RWPE1 (cell line): ENCODE measurements at regions not wholly inside any gene's neighbourhood (a gene's known extent, or its start where the extent isn't known, plus 50 kb on each side); places are given as distances from the start of the nearest gene placed in this dataset.

ENCODE experiments used
- CTCF ChIA-PET: fragments of 350-600 bp; sonication (Branson Sonifier 250); formaldehyde crosslinking; extraction: SDS; loops from one replicate; lab custom pipeline; 2021; lab: Yijun Ruan, JAX
- POLR2A ChIA-PET: fragments of 400-600 bp; formaldehyde crosslinking; extraction: SDS; loops from one replicate; lab custom pipeline; 2020; ENCODE audit warnings: antibody characterized with exemption; ENCODE audit not compliant: low non-redundant PET; lab: Yijun Ruan, JAX
- DNase-seq: peaks from one replicate; pipeline ENCODE4 v3.0.0; 2012; ENCODE audit warnings: low spot score
- H3K27ac ChIP-seq: fragments of 450-650 bp; 2 replicates; pipeline ENCODE4 v1.5.1; 2017
- TF ChIP-seq, protein P1 (sequence below): fragments of 450-650 bp; conservative IDR thresholded peaks from 2 replicates; pipeline ENCODE4 v1.5.1; 2017; ENCODE audit warnings: low read depth, mild to moderate bottlenecking

DNA sequence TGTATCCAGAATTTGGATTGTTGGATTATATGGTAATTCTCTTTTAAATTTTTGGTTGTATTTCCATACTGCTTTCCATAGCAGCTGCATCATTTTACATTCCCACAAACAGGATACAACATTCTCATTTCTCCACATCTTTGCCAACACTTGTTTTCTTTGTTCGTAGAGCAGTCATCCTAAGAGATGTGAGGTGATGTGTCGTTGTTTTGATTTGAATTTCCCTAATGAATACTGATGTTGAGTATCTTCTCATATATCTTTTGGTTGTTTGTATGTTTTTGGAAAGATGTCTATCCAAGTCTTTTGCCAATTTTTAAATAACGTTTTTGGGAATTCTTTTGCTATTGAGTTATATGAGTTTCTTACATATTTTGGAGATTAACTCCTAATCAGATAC, 93.6 kb downstream of the GMNC start:
- CTCF ChIA-PET, result no interaction called here

DNA sequence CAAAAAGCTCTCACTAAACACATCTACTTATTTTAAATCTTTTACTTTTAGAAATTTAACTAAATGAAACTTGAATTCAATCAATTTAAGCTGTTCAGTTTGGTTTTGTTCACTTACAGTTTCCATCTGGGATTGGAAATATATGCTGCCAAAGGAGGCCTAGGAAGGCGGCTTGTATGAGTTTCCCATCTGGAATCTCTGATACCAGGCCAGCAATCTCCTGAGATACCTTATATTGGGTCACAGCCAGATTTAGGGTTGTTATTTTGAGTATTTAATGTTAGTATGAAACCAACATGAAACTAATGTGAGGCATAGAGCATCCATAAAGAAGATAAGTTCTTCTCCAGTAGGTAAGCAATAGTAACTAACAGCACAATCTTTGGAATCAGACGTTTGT, 94.6 kb downstream of the GMNC start:
- TF ChIP-seq, protein P1, sequence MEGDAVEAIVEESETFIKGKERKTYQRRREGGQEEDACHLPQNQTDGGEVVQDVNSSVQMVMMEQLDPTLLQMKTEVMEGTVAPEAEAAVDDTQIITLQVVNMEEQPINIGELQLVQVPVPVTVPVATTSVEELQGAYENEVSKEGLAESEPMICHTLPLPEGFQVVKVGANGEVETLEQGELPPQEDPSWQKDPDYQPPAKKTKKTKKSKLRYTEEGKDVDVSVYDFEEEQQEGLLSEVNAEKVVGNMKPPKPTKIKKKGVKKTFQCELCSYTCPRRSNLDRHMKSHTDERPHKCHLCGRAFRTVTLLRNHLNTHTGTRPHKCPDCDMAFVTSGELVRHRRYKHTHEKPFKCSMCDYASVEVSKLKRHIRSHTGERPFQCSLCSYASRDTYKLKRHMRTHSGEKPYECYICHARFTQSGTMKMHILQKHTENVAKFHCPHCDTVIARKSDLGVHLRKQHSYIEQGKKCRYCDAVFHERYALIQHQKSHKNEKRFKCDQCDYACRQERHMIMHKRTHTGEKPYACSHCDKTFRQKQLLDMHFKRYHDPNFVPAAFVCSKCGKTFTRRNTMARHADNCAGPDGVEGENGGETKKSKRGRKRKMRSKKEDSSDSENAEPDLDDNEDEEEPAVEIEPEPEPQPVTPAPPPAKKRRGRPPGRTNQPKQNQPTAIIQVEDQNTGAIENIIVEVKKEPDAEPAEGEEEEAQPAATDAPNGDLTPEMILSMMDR, result no peak
- CTCF ChIA-PET, result no interaction called here
- POLR2A ChIA-PET, result no interaction called here
- no peak overlapping the region for H3K27ac ChIP-seq
- DNase-seq, result no peak

More for the DNA sequence above, 93.6 kb downstream of the GMNC start:
- POLR2A ChIA-PET, result no interaction called here
- TF ChIP-seq, protein P1, result no peak
- DNase-seq, result no peak
- no peak overlapping the region for H3K27ac ChIP-seq

DNA sequence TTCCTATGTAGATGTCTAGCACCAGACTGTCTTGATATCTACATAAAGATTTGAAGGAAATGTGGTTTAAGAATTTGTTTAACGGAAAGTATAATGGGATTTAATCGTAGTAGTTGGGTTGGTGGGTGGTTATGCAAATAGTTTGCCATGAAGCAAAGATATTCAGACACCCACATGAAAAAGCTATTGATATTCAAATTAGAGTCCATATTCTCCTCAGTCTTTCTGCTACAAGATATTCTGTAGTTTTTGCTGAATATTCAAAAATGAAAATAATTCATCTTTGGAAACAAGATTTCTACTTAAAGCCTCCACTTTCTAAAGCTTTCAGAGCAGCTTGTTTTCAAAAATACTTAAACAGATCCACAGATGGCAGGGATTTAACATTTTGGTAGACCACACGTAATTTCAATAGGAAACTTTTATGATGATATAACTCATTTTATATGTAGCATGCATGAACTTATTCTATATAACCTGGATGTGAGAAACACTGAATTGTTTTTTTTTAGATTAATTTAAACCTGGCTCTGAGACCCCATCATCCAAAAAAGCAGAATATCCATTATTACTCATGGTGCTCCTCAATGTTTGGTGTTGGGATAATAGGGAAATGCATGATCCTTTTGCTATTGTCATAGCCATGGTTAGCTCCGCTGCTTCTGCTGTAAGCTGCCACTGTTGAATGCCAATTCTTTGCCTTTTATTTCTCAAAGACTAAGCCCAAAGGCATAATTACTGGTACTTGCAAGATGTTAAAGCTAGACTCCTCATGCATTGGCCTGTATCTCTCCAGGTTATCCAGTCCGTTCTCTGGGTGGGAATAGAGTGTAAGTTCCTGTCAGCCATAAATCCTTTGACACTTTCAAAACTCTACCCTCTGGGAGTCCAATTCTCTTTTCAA, 98.0 kb downstream of the GMNC start:
- POLR2A ChIA-PET, result no interaction called here
- CTCF ChIA-PET, result interaction anchor here (0.8 kb wide), 1 partner anchor 626 kb away, joined by 6 read pairs; no protein-coding TSS in a partner anchor
- H3K27ac ChIP-seq, result no peak overlapping the region
- no peak for DNase-seq
- TF ChIP-seq, protein P1, result no peak

GRCh38 chr3:190762801-190763200, 99.7 kb downstream of the GMNC start:
- ChIA-PET CTCF (no interaction called here), POLR2A (no interaction called here)
- no peak for DNase-seq
- H3K27ac ChIP-seq, result no peak overlapping the region
- TF ChIP-seq, protein P1, result no peak

- DNase-seq, result no peak
- CTCF ChIA-PET, result no interaction called here
Observed at GRCh38 chr3:190747571-190747970, 114.9 kb downstream of the GMNC start.

GRCh38 chr3:190746986-190747385, 115.5 kb downstream of the GMNC start:
- DNase-seq, result no peak
- H3K27ac ChIP-seq, result no peak overlapping the region
- POLR2A ChIA-PET, result no interaction called here
- TF ChIP-seq, protein P1, result no peak
- CTCF ChIA-PET, result no interaction called here

More at GRCh38 chr3:190747571-190747970, 114.9 kb downstream of the GMNC start:
- H3K27ac ChIP-seq, result no peak overlapping the region
- TF ChIP-seq, protein P1, result no peak
- POLR2A ChIA-PET, result no interaction called here
